ENCODE measurements at regions not wholly inside any gene's neighbourhood (a gene's known extent, or its start where the extent isn't known, plus 50 kb on each side); places are given as distances from the start of the nearest gene placed in this dataset.

- CTCF ChIA-PET = no interaction called here
- no peaks in the 10 kb centered on the region for H3K4me1 Mint-ChIP-seq
- H3K27me3 Mint-ChIP-seq = no peaks in the 10 kb centered on the region
- H3K9me3 Mint-ChIP-seq (ENCODE audit: low read depth) = peaks cover 9% of the 10 kb centered on the region
- H3K27ac Mint-ChIP-seq = no peak overlapping the region
- no peak overlapping the region for H3K4me3 Mint-ChIP-seq
- no peaks in the 10 kb centered on the region for H3K36me3 Mint-ChIP-seq
- ATAC-seq (no peak), DNase-seq (no peak)
Observed at GRCh38 chr16:9567666-9568065, 476.2 kb downstream of the HAPSTR1 start.

DNA sequence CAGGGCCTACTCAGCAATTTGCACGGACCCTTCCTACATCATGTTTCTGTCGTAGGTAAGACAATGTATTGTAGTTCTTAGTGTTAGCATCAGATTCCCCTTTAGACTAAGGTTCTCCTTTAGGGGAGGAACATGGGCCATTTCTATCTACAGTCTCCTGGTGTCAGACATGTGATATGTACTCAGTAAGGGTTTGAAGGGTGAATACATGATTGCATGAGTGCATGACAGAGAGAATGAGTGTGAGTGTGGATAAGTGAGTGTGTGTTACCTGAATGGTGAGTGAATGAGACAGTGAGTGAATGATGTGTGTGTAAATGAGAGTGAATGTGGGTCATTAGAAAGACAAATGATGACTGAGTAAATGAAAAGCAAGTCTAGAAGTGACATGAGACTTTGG lies 476.8 kb downstream of the HAPSTR1 start:
- ATAC-seq = no peak
- H3K27me3 Mint-ChIP-seq = no peaks in the 10 kb centered on the region
- CTCF ChIA-PET = no interaction called here
- H3K4me3 Mint-ChIP-seq = no peak overlapping the region
- peaks cover 8% of the 10 kb centered on the region for H3K9me3 Mint-ChIP-seq (ENCODE audit: low read depth)
- no peak for DNase-seq
- H3K36me3 Mint-ChIP-seq = no peaks in the 10 kb centered on the region
- H3K4me1 Mint-ChIP-seq = no peaks in the 10 kb centered on the region
- no peak overlapping the region for H3K27ac Mint-ChIP-seq

DNA sequence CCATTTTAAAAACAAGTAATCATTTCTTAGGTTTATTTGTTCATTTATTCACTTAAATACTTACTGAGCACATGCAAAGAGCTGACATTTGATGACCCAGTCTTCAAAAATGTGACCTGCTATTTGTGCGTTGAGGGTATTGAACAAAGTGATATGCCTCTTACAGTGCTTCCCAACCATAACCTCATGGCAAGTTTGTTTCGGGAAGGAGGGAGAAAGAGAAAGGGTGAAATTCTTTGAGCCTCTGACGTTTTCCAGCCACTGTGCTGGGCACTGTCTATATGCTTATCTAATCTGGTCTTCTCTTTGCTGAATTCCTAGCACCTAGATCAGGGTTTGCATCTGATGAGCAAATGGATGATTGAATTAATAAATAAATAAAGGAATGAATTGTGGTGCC lies 479.1 kb downstream of the HAPSTR1 start:
- Mint-ChIP-seq H3K27me3 (no peaks in the 10 kb centered on the region), H3K27ac (no peak overlapping the region), H3K9me3 (ENCODE audit: low read depth) (peaks cover 6% of the 10 kb centered on the region), H3K4me3 (no peak overlapping the region), H3K36me3 (no peaks in the 10 kb centered on the region), H3K4me1 (no peaks in the 10 kb centered on the region)
- ATAC-seq (no peak), DNase-seq (no peak)
- CTCF ChIA-PET = no interaction called here

- Mint-ChIP-seq H3K36me3 (no peaks in the 10 kb centered on the region), H3K27me3 (no peaks in the 10 kb centered on the region), H3K4me1 (no peaks in the 10 kb centered on the region), H3K9me3 (ENCODE audit: low read depth) (peaks cover 12% of the 10 kb centered on the region), H3K27ac (no peak overlapping the region), H3K4me3 (no peak overlapping the region)
- CTCF ChIA-PET = no interaction called here
- DNase-seq = no peak
- ATAC-seq = no peak
Observed at GRCh38 chr16:9578459-9578858, 487.0 kb downstream of the HAPSTR1 start.

- no peaks in the 10 kb centered on the region for H3K4me1 Mint-ChIP-seq
- H3K36me3 Mint-ChIP-seq = no peaks in the 10 kb centered on the region
- CTCF ChIA-PET = no interaction called here
- ATAC-seq (no peak), DNase-seq (no peak)
- H3K4me3 Mint-ChIP-seq = no peak overlapping the region
- H3K9me3 Mint-ChIP-seq (ENCODE audit: low read depth) = peaks cover 12% of the 10 kb centered on the region
- no peaks in the 10 kb centered on the region for H3K27me3 Mint-ChIP-seq
- no peak overlapping the region for H3K27ac Mint-ChIP-seq
Observed at GRCh38 chr16:9580025-9580424, 488.6 kb downstream of the HAPSTR1 start.

GRCh38 chr16:9593440-9593839 lies 502.0 kb downstream of the HAPSTR1 start:
- ATAC-seq = no peak
- Mint-ChIP-seq H3K36me3 (no peaks in the 10 kb centered on the region), H3K4me1 (no peaks in the 10 kb centered on the region), H3K27ac (no peak overlapping the region), H3K4me3 (no peak overlapping the region), H3K9me3 (ENCODE audit: low read depth) (peaks cover 5% of the 10 kb centered on the region), H3K27me3 (no peaks in the 10 kb centered on the region)
- no peak for DNase-seq
- CTCF ChIA-PET = interaction anchor here (0.8 kb wide), 1 partner anchor 171 kb away, joined by 3 read pairs; no protein-coding TSS in a partner anchor

DNA sequence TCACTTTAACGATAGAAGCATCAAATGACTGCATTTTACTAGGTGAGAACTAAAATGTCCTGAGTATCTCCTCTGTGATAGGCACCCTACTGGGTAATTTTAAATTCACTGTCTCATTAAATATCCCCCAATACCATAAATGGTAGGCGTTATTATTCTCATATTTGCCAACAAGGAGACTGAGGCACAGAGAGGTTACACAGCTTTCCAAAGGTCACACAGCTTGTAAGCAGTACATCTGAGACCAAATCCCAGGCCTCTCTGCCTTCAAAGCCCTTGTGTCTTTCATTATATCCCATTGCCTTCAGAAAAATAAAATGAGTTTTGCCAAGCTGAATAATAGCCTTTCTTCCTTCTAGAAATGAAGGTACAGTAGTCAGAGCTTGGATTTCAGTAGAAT lies 502.6 kb downstream of the HAPSTR1 start:
- Mint-ChIP-seq H3K36me3 (no peaks in the 10 kb centered on the region), H3K4me3 (no peak overlapping the region), H3K4me1 (no peaks in the 10 kb centered on the region), H3K27ac (no peak overlapping the region), H3K27me3 (no peaks in the 10 kb centered on the region), H3K9me3 (ENCODE audit: low read depth) (peaks cover 5% of the 10 kb centered on the region)
- no peak for ATAC-seq
- CTCF ChIA-PET = no interaction called here
- no peak for DNase-seq

DNA sequence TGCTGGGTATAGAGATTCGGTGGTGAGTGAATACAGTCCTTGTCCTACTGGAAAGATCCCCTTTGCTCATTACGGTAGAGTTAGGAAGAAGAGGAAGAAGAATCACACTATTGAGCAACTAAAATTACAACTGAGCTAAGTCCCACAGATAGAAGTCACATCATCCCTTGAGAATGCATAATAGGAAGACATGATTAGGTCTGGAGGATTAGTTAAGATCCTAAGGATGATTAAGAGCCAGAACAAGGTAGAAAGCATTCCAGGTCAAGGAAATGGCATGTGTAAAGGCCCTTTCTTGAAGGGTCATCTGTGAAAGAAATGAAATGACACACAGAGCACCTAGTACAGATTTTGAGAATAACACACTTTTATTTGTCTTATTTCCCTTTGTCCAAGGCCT lies 503.5 kb downstream of the HAPSTR1 start:
- Mint-ChIP-seq H3K36me3 (no peaks in the 10 kb centered on the region), H3K4me1 (no peaks in the 10 kb centered on the region), H3K4me3 (no peak overlapping the region), H3K27me3 (no peaks in the 10 kb centered on the region), H3K9me3 (ENCODE audit: low read depth) (peaks cover 5% of the 10 kb centered on the region), H3K27ac (no peak overlapping the region)
- DNase-seq (no peak), ATAC-seq (no peak)
- CTCF ChIA-PET = no interaction called here

DNA sequence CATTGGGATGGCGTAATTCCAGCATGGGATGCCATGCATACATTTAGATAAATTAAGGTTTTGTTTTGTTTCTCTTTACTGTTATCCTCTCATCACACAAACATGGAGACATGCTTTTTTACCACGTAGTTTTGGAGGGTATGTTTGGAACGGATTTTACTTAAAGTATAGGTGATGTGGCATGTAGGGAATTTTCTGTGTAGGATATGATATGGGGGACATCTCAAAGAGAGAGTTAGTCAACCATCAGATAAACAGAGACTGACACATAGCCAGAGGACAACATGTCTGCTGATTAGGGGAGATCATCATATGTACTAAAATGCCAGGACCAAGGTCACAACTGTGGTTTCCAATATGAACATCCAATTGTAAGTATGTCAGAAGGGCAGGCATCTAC lies 503.9 kb downstream of the HAPSTR1 start:
- Mint-ChIP-seq H3K4me3 (no peak overlapping the region), H3K36me3 (no peaks in the 10 kb centered on the region), H3K27ac (no peak overlapping the region), H3K27me3 (no peaks in the 10 kb centered on the region), H3K4me1 (no peaks in the 10 kb centered on the region), H3K9me3 (ENCODE audit: low read depth) (peaks cover 4% of the 10 kb centered on the region)
- CTCF ChIA-PET = no interaction called here
- ATAC-seq = no peak
- no peak for DNase-seq

GRCh38 chr16:9596788-9597187 lies 505.3 kb downstream of the HAPSTR1 start:
- Mint-ChIP-seq H3K9me3 (ENCODE audit: low read depth) (peaks cover 3% of the 10 kb centered on the region), H3K36me3 (no peaks in the 10 kb centered on the region), H3K4me1 (no peaks in the 10 kb centered on the region), H3K27ac (no peak overlapping the region), H3K27me3 (no peaks in the 10 kb centered on the region), H3K4me3 (no peak overlapping the region)
- ATAC-seq = no peak
- no peak for DNase-seq
- CTCF ChIA-PET = no interaction called here

GRCh38 chr16:9597967-9598730 lies 506.7 kb downstream of the HAPSTR1 start:
- no peaks in the 10 kb centered on the region for H3K27me3 Mint-ChIP-seq
- H3K4me1 Mint-ChIP-seq = no peaks in the 10 kb centered on the region
- no peak overlapping the region for H3K4me3 Mint-ChIP-seq
- DNase-seq (no peak), ATAC-seq (no peak)
- H3K9me3 Mint-ChIP-seq (ENCODE audit: low read depth) = peaks cover 3% of the 10 kb centered on the region
- no peak overlapping the region for H3K27ac Mint-ChIP-seq
- CTCF ChIA-PET = no interaction called here
- H3K36me3 Mint-ChIP-seq = no peaks in the 10 kb centered on the region

DNA sequence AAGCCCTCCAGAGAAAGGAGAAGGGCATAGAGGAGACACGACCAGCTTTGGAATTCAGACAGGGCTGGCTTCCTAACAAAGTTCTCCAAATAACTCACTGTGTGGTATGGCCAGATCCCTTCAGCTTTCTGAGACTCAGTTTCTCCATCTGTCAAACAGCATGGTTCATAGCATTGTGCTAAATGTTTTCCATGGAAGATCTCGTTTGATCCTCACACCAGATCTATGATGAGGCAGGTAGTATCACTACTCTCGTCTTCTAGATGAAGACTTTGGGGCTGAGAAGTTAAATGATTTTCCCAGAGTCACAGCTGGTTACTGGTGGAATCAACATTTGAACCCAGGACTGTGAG lies 507.3 kb downstream of the HAPSTR1 start:
- ATAC-seq = no peak
- Mint-ChIP-seq H3K4me3 (no peak overlapping the region), H3K36me3 (no peaks in the 10 kb centered on the region), H3K4me1 (no peaks in the 10 kb centered on the region), H3K27ac (no peak overlapping the region), H3K9me3 (ENCODE audit: low read depth) (peaks cover 3% of the 10 kb centered on the region), H3K27me3 (no peaks in the 10 kb centered on the region)
- DNase-seq = no peak
- CTCF ChIA-PET = no interaction called here

DNA sequence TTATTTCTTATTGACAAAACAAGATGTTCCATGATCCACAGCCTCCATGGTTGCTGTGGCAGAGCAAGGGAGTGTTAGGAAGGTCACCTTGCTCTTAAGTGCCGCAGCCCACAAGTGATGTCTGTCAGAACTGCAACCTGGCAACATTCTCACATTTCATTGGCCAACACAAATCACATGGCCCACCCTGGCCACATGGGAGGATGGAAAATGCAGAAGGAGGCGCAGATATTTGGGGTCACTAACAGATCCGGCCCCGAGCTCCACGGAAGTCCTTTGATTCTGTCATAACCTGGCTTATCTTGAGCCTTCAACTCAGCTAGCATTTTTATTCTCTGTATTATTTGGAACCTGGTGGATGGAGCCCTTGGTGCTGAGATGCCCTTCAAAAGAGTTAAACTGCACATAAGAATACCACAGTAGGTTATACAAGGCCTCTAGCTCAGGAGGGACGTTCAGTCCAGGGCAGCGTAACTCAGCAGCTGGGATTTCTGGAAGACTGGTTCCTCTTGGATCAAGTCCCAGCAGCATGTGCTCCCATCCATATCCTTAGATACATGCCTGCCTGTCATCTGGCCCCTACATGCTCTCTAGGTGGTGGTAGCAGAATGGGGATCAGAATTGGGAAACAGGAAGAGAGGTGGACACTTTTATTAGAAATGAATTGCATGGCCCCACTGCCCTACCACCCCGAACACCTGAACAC lies 508.1 kb downstream of the HAPSTR1 start:
- ATAC-seq (no peak), DNase-seq (no peak)
- CTCF ChIA-PET = no interaction called here
- Mint-ChIP-seq H3K9me3 (ENCODE audit: low read depth) (peaks cover 3% of the 10 kb centered on the region), H3K4me1 (no peaks in the 10 kb centered on the region), H3K4me3 (no peak overlapping the region), H3K27ac (no peak overlapping the region), H3K27me3 (no peaks in the 10 kb centered on the region), H3K36me3 (no peaks in the 10 kb centered on the region)

DNA sequence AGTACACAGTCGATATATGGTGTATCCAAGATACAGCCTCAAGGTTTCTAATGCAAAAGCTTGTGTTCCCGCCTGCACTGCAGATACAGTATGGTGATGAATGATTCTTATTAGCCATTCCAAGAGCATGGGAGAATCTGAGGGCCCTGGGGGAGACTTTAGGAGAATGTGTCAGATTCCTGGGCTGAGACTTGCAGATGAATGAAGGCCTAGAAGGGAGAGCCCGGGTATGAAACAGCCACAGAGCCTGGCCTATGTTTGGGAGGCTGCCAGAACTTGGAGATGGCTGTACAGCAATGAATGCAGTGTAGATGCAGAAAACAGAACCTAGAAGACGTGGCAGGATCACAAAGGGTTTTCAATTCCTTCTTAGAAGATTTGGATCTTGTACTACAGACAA lies 510.7 kb downstream of the HAPSTR1 start:
- ATAC-seq = no peak
- CTCF ChIA-PET = no interaction called here
- no peaks in the 10 kb centered on the region for H3K36me3 Mint-ChIP-seq

More for the DNA sequence above, 510.7 kb downstream of the HAPSTR1 start:
- Mint-ChIP-seq H3K4me3 (no peak overlapping the region), H3K9me3 (ENCODE audit: low read depth) (no peaks in the 10 kb centered on the region), H3K27me3 (no peaks in the 10 kb centered on the region), H3K27ac (no peak overlapping the region), H3K4me1 (no peaks in the 10 kb centered on the region)
- DNase-seq = no peak

All from activated CD8-positive, alpha-beta memory T cell treated with anti-CD3 and anti-CD28 coated beads, Interleukin-2, amount 10 ng/mL, durations not matched to agents 7 days and 5 days (primary cell).